Smooth muscle cell (in vitro differentiated cells): ENCODE measurements at regions not wholly inside any gene's neighbourhood (a gene's known extent, or its start where the extent isn't known, plus 50 kb on each side); places are given as distances from the start of the nearest gene placed in this dataset.
"Not testable (repeated sequence)": the region's sequence is repeated elsewhere in the genome, so short reads cannot be mapped to it uniquely, and the experiment has no call there.

ENCODE experiments used
- DNase-seq: peaks from one replicate; lab custom pipeline; 2025; ENCODE audit not compliant: unreplicated experiment; lab: John Stamatoyannopoulos, UW
- H2AFZ ChIP-seq: fragments of 200-600 bp; sonication (generic); 2 replicates; pipeline ENCODE4 v1.6.0; 2016; ENCODE audit warnings: antibody characterized with exemption, low read depth, mild to moderate bottlenecking
- H3F3A ChIP-seq: fragments of 200-600 bp; sonication (generic); 2 replicates; pipeline ENCODE4 v1.6.0; 2017; ENCODE audit warnings: antibody characterized with exemption, low read depth
- H3K27ac ChIP-seq: fragments of 200-600 bp; sonication (generic); 2 replicates; pipeline ENCODE4 v1.5.1; 2016; ENCODE audit warnings: low read depth, mild to moderate bottlenecking
- H3K27me3 ChIP-seq: fragments of 200-600 bp; sonication (generic); 2 replicates; pipeline ENCODE4 v1.6.1; 2016; ENCODE audit warnings: low read depth, mild to moderate bottlenecking
- H3K36me3 ChIP-seq: fragments of 200-600 bp; sonication (generic); 2 replicates; pipeline ENCODE4 v1.5.1; 2016; ENCODE audit warnings: low read depth
- H3K4me1 ChIP-seq: fragments of 200-600 bp; sonication (generic); 2 replicates; pipeline ENCODE4 v1.5.1; 2016; ENCODE audit warnings: low read depth
- H3K4me2 ChIP-seq: fragments of 200-600 bp; sonication (generic); 2 replicates; pipeline ENCODE4 v1.6.0; 2016; ENCODE audit warnings: mild to moderate bottlenecking
- H3K4me3 ChIP-seq: fragments of 200-600 bp; sonication (generic); 2 replicates; pipeline ENCODE4 v1.5.1; 2016; ENCODE audit warnings: mild to moderate bottlenecking
- H3K79me2 ChIP-seq: fragments of 200-600 bp; sonication (generic); 2 replicates; pipeline ENCODE4 v1.6.0; 2016; ENCODE audit warnings: low read depth, mild to moderate bottlenecking
- H3K9ac ChIP-seq: fragments of 200-600 bp; sonication (generic); 2 replicates; pipeline ENCODE4 v1.6.0; 2016; ENCODE audit warnings: low read depth
- H3K9me3 ChIP-seq: fragments of 200-600 bp; sonication (generic); replicated peaks from 2 replicates; pipeline ENCODE4 v1.5.1; 2016; ENCODE audit warnings: low read depth
- H4K20me1 ChIP-seq: fragments of 200-600 bp; sonication (generic); 2 replicates; pipeline ENCODE4 v1.6.0; 2016; ENCODE audit warnings: low read depth
- WGBS: methylation state at CpG from one replicate; pipeline ENCODE4 v1.1.7; 2016; ENCODE audit warnings: low lambda C conversion rate; 5-methylcytosine and 5-hydroxymethylcytosine counted together
- TF ChIP-seq, protein P1 (sequence below): fragments of 200-600 bp; sonication (generic); IDR thresholded peaks from 2 replicates; pipeline ENCODE4 v1.5.1; 2017; ENCODE audit warnings: borderline replicate concordance, mild to moderate bottlenecking, antibody characterized with exemption; ENCODE audit not compliant: insufficient read depth, poor library complexity, severe bottlenecking

- H3K36me3 ChIP-seq = no peaks in the 10 kb centered on the region
- H2AFZ ChIP-seq = no peak overlapping the region
- no peaks in the 10 kb centered on the region for H3K27me3 ChIP-seq
- no peak overlapping the region for H3K9ac ChIP-seq
- no peak overlapping the region for H3K4me2 ChIP-seq
- H3K9me3 ChIP-seq = no peaks in the 10 kb centered on the region
- TF ChIP-seq, protein P1, sequence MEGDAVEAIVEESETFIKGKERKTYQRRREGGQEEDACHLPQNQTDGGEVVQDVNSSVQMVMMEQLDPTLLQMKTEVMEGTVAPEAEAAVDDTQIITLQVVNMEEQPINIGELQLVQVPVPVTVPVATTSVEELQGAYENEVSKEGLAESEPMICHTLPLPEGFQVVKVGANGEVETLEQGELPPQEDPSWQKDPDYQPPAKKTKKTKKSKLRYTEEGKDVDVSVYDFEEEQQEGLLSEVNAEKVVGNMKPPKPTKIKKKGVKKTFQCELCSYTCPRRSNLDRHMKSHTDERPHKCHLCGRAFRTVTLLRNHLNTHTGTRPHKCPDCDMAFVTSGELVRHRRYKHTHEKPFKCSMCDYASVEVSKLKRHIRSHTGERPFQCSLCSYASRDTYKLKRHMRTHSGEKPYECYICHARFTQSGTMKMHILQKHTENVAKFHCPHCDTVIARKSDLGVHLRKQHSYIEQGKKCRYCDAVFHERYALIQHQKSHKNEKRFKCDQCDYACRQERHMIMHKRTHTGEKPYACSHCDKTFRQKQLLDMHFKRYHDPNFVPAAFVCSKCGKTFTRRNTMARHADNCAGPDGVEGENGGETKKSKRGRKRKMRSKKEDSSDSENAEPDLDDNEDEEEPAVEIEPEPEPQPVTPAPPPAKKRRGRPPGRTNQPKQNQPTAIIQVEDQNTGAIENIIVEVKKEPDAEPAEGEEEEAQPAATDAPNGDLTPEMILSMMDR = peak; percentile 58
- DNase-seq = no peak
- H3F3A ChIP-seq = no peaks in the 10 kb centered on the region
- H4K20me1 ChIP-seq = no peaks in the 10 kb centered on the region
- H3K27ac ChIP-seq = no peak overlapping the region
- 70% methylated on average over 4 of the region's 4 CpGs for WGBS
- no peaks in the 10 kb centered on the region for H3K79me2 ChIP-seq
- H3K4me1 ChIP-seq = no peaks in the 10 kb centered on the region
- no peak overlapping the region for H3K4me3 ChIP-seq
Observed at GRCh38 chr5:18281947-18282581, 647.8 kb downstream of the TAF11L14 start.

DNA sequence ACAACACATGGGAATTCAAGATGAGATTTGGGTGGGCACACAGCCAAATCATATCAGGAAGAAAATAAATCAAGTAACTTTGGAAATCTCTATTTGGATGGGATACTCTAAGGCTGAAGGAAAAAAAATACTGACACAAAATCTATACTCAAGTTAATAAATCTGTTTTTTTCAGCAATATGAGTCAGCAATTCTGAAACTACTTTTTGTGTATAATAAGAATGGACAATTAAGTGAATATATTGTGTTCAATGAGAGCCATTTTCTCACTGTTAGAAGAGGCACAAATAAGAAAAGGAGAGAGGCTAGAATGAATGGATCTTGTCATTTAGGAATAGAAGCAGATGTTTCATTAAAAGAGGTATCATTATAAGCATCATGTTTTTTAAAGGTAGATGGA lies 651.0 kb downstream of the TAF11L14 start:
- no peaks in the 10 kb centered on the region for H4K20me1 ChIP-seq
- no peaks in the 10 kb centered on the region for H3K9me3 ChIP-seq
- no peak overlapping the region for H3K9ac ChIP-seq
- H3K27me3 ChIP-seq = no peaks in the 10 kb centered on the region
- H3K4me1 ChIP-seq = no peaks in the 10 kb centered on the region
- TF ChIP-seq, protein P1 = no peak
- no peak overlapping the region for H2AFZ ChIP-seq
- no peaks in the 10 kb centered on the region for H3K79me2 ChIP-seq
- no peaks in the 10 kb centered on the region for H3K36me3 ChIP-seq
- H3K27ac ChIP-seq = no peak overlapping the region
- DNase-seq = no peak
- no peaks in the 10 kb centered on the region for H3F3A ChIP-seq
- H3K4me2 ChIP-seq = no peak overlapping the region
- H3K4me3 ChIP-seq = no peak overlapping the region

- 96% methylated on average over 3 of the region's 3 CpGs for WGBS
Observed at GRCh38 chr5:18292146-18292545, 657.9 kb downstream of the TAF11L14 start.

GRCh38 chr5:18295696-18296095 lies 661.4 kb downstream of the TAF11L14 start:
- not testable (repeated sequence) for H3K4me1 ChIP-seq, H3K9me3 ChIP-seq, H3K36me3 ChIP-seq, H3K27ac ChIP-seq, H3K27me3 ChIP-seq, H3K79me2 ChIP-seq, H3K4me3 ChIP-seq, H2AFZ ChIP-seq, H4K20me1 ChIP-seq, H3K9ac ChIP-seq, H3K4me2 ChIP-seq, H3F3A ChIP-seq, DNase-seq
- WGBS = 93% methylated on average over 3 of the region's 3 CpGs

More at GRCh38 chr5:18292146-18292545, 657.9 kb downstream of the TAF11L14 start:
- TF ChIP-seq, protein P1 = no peak
- Histone ChIP-seq H3K4me2 (no peak overlapping the region), H3K27ac (no peak overlapping the region), H3F3A (no peaks in the 10 kb centered on the region), H3K79me2 (no peaks in the 10 kb centered on the region), H3K9me3 (no peaks in the 10 kb centered on the region), H3K36me3 (no peaks in the 10 kb centered on the region), H2AFZ (no peak overlapping the region), H3K27me3 (no peaks in the 10 kb centered on the region), H3K9ac (no peak overlapping the region), H3K4me1 (no peaks in the 10 kb centered on the region), H4K20me1 (no peaks in the 10 kb centered on the region), H3K4me3 (no peak overlapping the region)
- no peak for DNase-seq
